ENCODE measurements at regions not wholly inside any gene's neighbourhood (a gene's known extent, or its start where the extent isn't known, plus 50 kb on each side); places are given as distances from the start of the nearest gene placed in this dataset.
A peak's percentile ranks its signal among the peaks of the same experiment; 100 is the strongest.

DNA sequence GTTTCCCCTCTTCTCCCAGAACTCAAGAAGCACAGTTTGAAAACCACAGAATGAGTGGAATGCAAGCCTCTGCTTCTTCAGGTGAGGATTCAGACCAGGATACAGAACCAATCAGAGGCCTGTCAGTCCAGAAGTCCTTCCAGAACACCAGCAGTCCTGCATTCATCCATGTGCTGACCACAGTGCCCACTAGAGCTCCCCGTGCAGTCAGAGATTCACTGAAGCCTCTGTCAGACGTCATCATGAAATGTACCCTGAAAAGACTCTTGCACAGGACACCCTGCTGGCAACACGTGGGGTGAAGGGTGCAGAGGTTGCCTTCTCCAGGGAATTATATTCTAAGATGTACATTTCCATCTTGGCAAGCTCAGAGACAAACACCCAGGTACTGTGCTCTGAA is 75.9 kb upstream of the LSM6 start:
- no peak for DNase-seq (ENCODE audit: low spot score)
- no peak for ATAC-seq (ENCODE audit: low FRiP score)
- TF ChIP-seq, protein P1, sequence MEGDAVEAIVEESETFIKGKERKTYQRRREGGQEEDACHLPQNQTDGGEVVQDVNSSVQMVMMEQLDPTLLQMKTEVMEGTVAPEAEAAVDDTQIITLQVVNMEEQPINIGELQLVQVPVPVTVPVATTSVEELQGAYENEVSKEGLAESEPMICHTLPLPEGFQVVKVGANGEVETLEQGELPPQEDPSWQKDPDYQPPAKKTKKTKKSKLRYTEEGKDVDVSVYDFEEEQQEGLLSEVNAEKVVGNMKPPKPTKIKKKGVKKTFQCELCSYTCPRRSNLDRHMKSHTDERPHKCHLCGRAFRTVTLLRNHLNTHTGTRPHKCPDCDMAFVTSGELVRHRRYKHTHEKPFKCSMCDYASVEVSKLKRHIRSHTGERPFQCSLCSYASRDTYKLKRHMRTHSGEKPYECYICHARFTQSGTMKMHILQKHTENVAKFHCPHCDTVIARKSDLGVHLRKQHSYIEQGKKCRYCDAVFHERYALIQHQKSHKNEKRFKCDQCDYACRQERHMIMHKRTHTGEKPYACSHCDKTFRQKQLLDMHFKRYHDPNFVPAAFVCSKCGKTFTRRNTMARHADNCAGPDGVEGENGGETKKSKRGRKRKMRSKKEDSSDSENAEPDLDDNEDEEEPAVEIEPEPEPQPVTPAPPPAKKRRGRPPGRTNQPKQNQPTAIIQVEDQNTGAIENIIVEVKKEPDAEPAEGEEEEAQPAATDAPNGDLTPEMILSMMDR (IDR thresholded peaks at IDR 0.05), result no peak

DNA sequence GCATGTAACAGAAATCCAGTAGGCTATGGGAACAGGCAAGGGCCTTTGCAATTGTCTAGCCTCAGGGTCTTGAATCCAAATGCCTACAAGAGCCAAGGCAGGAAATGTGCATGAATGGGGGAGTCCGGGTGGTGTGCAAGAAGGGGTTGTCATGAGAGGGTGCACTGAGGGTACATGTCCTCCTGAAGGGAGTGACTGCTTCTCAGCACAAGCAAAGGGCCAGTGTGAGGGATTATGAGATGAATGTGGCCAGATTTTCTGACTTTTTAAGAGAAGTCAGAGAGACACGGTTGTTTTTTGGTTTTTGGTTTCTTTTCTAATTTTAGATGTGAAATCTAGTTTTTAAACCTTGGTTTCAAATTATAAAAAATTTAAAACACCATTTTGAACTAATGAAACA is 76.5 kb upstream of the LSM6 start:
- TF ChIP-seq, protein P1 (IDR thresholded peaks at IDR 0.05), result no peak
- no peak for DNase-seq (ENCODE audit: low spot score)
- ATAC-seq (ENCODE audit: low FRiP score), result no peak

DNA sequence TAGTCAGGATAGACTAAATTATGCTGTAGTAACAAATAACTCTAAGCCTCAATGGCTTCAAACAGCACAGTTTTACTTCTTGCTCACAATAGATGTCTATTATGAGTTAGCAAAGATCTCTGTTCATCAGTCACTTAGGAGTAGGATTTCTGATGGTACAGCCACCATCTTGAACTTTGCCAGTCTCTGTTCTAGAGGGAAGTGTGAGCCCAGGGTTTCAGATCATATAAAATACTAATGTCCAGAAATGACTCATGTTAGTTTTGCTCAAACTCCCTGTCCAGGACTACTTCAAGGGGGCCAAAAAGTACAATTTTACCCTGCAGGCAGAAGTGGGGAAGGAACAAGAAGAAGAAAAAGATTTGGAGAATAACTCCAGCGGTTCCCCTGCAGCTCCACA is 77.1 kb upstream of the LSM6 start:
- ATAC-seq (ENCODE audit: low FRiP score), result no peak
- TF ChIP-seq, protein P1 (IDR thresholded peaks at IDR 0.05), result no peak
- DNase-seq (ENCODE audit: low spot score), result no peak

DNA sequence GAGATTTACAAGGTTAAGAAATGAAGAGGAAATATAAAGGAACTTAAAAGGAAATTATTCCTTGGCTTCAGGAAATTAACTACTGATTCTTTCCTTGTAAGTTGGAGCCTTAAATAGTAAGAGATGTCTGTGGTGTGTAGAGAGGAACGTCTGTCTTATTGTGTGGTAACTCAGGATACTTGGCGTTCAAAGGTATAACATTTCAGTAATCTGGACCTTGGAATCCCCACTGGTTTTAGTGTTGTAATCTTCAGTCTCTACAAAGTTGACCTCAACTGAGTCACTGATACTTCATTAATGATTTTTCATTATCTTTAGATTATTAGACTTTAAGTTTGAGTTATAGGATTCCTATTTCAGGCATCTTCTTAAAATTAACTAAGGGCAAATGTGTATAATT is 79.1 kb upstream of the LSM6 start:
- TF ChIP-seq, protein P1 (IDR thresholded peaks at IDR 0.05), result no peak
- ATAC-seq (ENCODE audit: low FRiP score) (no peak), DNase-seq (ENCODE audit: low spot score) (no peak)

GRCh38 chr4:146095860-146096259 is 79.7 kb upstream of the LSM6 start:
- TF ChIP-seq, protein P1 (IDR thresholded peaks at IDR 0.05), result no peak
- ATAC-seq (ENCODE audit: low FRiP score) (no peak), DNase-seq (ENCODE audit: low spot score) (no peak)

DNA sequence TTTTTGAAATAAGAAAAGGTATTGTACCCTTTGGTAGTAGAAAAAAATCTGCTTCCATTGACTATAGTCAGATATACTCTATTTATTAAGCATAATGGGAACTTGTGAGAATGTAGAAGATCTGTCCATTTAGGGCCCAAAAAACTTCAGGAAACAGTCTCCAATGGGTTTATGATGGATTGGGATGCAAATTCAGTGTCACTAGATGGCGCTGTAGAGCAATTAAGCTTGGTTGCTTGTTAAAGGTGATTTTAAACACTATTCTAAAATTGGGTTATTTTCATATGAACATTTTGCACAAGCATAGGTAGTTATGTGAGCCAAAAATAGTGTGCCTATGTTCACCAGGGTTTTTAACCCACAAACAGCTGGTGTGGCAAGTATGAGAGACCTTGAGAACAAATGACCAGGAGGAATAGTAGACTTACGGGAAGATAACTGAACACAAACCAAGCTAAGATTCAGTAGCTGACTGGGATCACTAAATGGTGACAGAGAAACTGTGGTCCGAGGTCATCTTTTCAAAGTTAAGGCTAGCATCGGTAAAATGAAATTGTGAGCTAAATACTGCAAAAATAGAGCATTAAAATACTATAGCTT is 80.3 kb upstream of the LSM6 start:
- no peak for ATAC-seq (ENCODE audit: low FRiP score)
- peak; percentile 31 for DNase-seq (ENCODE audit: low spot score)
- TF ChIP-seq, protein P1 (IDR thresholded peaks at IDR 0.05), result no peak

GRCh38 chr4:146088690-146089089 is 86.8 kb upstream of the LSM6 start:
- ATAC-seq (ENCODE audit: low FRiP score) (no peak), DNase-seq (ENCODE audit: low spot score) (no peak)
- TF ChIP-seq, protein P1 (IDR thresholded peaks at IDR 0.05), result no peak

All from omental fat pad (tissue), 3 donors.